Stomach smooth muscle (tissue), 2 donors: ENCODE measurements at regions not wholly inside any gene's neighbourhood (a gene's known extent, or its start where the extent isn't known, plus 50 kb on each side); places are given as distances from the start of the nearest gene placed in this dataset.
"Not testable (repeated sequence)": the region's sequence is repeated elsewhere in the genome, so short reads cannot be mapped to it uniquely, and the experiment has no call there.

Source experiments
- H3K27ac ChIP-seq: one replicate; pipeline ENCODE4 v1.7.0; 2013; ENCODE audit warnings: mild to moderate bottlenecking, low read length, inconsistent platforms
- H3K27me3 ChIP-seq, 2 donors: one replicate each; pipeline ENCODE4 v1.7.0; 2013; ENCODE audit warnings: low read length in 2 of 2; ENCODE audit not compliant: insufficient read depth in 2 of 2, control insufficient read depth in 1 of 2
- H3K36me3 ChIP-seq, 2 donors: one replicate each; pipeline ENCODE4 v1.7.0; 2013; ENCODE audit warnings: low read length in 2 of 2; ENCODE audit not compliant: control insufficient read depth in 2 of 2, insufficient read depth in 2 of 2
- H3K4me1 ChIP-seq: one replicate; pipeline ENCODE4 v1.7.0; 2013; ENCODE audit warnings: low read length; ENCODE audit not compliant: control insufficient read depth, insufficient read depth
- H3K4me3 ChIP-seq, 2 donors: one replicate each; pipeline ENCODE4 v1.7.0; 2013; ENCODE audit warnings: low read length in 2 of 2
- H3K9ac ChIP-seq, 2 donors: one replicate each; pipeline ENCODE4 v1.7.0; 2013; ENCODE audit warnings: low read length in 2 of 2, mild to moderate bottlenecking in 1 of 2
- H3K9me3 ChIP-seq, 2 donors: one replicate each; pipeline ENCODE4 v1.7.0; 2013; ENCODE audit warnings: low read length in 2 of 2; ENCODE audit not compliant: control insufficient read depth in 2 of 2
- donor health status: healthy.
- donor health status: Pancreatic carcinoma.

DNA sequence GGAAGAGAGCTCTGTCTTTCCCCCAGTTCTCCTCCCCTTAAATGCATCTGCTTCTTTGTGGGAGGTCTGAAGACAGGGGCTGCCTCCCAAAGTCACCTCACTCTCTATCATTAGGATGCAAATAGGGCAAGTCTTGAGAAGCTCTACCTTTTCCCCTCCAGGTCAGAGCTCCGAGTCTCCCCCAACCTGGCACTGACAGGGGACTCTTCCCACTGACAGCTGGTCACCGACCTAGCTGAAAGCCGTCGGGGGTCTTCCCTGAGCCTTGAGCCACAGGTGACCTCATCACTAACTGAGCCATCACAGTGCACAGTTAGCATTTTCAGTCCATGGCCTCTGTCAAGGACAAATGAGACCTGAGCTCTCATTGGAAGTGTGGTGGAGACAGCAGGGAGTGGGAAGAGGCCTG is 386.7 kb downstream of the HACE1 start:
- Histone ChIP-seq H3K27me3 (peaks cover 0 to 3% of the 10 kb centered on the region in 2 donors), H3K9ac (no peak overlapping the region), H3K27ac (no peak overlapping the region), H3K4me3 (no peak overlapping the region), H3K4me1 (no peaks in the 10 kb centered on the region), H3K36me3 (no peaks in the 10 kb centered on the region), H3K9me3 (no peaks in the 10 kb centered on the region)

DNA sequence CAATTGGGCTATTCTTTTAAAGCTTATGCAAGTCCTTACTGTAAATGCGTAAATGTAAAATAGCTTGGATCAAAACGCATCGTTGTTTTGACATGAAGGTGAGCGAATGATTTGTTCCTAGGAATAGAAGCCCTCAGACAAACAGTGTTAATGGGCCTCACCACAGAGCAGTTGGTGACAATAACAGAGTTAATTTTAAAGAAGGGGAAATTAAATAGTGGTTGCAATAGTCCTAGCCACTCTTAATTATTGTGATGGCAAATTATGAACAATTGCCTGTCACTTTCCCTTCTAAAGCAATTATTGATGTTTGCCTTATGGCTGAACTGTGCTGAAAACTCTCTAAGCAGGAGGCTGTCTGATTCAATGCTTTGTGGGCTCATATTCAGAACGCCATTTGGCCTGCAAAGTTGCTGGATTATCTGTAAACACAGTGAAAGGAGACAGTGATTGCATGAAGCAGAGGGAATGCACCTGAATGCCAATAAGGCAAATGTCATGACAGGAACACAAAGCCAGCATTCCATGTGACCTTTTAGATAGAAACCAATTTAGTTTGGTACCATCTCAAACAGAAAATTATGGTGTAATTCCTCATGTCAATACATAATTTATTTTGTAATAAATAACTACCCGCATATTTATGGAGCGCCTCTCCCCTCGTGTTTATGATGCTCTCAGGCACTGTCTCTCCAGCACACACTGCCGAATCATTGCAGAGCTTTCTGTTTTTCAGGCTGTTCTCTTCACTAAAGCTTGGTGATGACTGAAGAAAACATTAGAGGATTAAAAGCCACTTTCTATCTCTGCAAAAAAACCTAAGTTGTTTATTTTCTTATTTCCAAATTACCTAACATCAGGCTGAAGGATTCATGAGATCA is 387.5 kb downstream of the HACE1 start:
- no peak overlapping the region for H3K9ac ChIP-seq
- H3K4me3 ChIP-seq = no peak overlapping the region
- no peak overlapping the region for H3K27ac ChIP-seq
- peaks cover 0 to 3% of the 10 kb centered on the region in 2 donors for H3K27me3 ChIP-seq
- no peaks in the 10 kb centered on the region for H3K9me3 ChIP-seq
- no peaks in the 10 kb centered on the region for H3K4me1 ChIP-seq
- H3K36me3 ChIP-seq = no peaks in the 10 kb centered on the region

- no peaks in the 10 kb centered on the region for H3K9me3 ChIP-seq
- H3K4me1 ChIP-seq = no peaks in the 10 kb centered on the region
- no peaks in the 10 kb centered on the region for H3K27me3 ChIP-seq
- H3K4me3 ChIP-seq = no peak overlapping the region
- H3K9ac ChIP-seq = no peak overlapping the region
- H3K27ac ChIP-seq = no peak overlapping the region
- no peaks in the 10 kb centered on the region for H3K36me3 ChIP-seq
Observed at GRCh38 chr6:104466306-104466705, 393.4 kb downstream of the HACE1 start.

DNA sequence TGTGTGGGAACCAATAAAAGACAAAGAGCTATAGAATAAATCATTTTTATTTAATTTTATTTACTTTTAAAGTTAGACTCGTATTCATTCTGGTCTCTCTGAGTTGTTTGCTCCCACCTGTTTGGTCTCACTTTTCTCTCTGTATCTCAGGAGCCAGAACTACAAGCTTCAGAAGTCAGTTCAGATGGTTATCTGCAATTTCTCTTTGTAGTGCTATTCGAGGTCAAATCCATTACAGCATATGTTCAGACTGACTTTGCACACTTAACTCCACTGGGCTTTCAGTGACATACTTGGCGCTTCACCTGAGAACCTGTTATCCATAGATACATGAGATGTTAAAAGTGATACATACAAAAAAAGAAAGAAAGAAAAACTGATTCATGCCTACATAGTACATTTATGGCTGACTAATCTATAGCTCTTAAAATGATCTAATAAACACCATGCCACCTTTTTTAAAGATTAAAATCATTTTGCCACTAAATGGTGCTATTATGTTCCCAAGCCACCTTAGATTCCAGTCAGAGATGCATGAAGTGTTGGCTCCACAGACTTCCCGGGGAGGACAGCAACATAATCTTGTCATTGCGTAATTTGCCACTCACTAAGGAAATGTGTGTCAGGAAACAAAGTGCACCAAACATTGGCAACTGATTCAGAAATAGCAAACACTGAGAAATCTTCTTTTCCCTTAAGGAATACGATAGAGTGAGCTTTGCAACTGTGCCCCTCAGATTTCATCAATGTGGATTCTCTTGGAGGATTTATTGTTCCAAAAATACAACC is 396.7 kb downstream of the HACE1 start:
- Histone ChIP-seq H3K4me1 (no peaks in the 10 kb centered on the region), H3K9ac (no peak overlapping the region), H3K27me3 (no peaks in the 10 kb centered on the region), H3K9me3 (no peaks in the 10 kb centered on the region), H3K36me3 (no peaks in the 10 kb centered on the region), H3K27ac (no peak overlapping the region), H3K4me3 (no peak overlapping the region)

- no peaks in the 10 kb centered on the region for H3K27me3 ChIP-seq
- no peak overlapping the region for H3K9ac ChIP-seq
- H3K27ac ChIP-seq = no peak overlapping the region
- H3K4me3 ChIP-seq = no peak overlapping the region
- no peaks in the 10 kb centered on the region for H3K9me3 ChIP-seq
- H3K4me1 ChIP-seq = no peaks in the 10 kb centered on the region
- H3K36me3 ChIP-seq = no peaks in the 10 kb centered on the region
Observed at GRCh38 chr6:104460738-104461483, 398.8 kb downstream of the HACE1 start.

GRCh38 chr6:104459543-104459942 is 400.2 kb downstream of the HACE1 start:
- Histone ChIP-seq H3K27me3 (no peaks in the 10 kb centered on the region), H3K27ac (no peak overlapping the region), H3K36me3 (no peaks in the 10 kb centered on the region), H3K4me1 (no peaks in the 10 kb centered on the region), H3K9ac (no peak overlapping the region), H3K4me3 (no peak overlapping the region), H3K9me3 (no peaks in the 10 kb centered on the region)

DNA sequence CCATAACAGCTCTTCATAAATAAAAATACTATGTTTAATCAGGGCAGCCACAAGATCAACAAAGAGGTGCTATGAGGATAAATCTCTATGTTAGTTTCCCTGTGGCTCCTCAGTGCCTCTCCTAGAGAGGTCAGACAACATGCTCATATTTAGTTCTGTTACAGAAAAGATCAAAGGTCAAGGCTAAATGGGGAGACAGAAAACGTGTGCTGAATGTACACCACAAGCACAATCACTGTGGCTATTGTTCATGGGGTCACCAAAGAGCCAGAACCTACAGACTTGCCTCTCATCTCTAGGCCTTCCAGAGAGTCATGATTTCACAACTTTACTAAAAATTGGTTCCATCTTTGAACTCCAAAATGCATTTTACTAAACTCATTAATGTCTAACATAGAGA is 409.8 kb downstream of the HACE1 start:
- no peaks in the 10 kb centered on the region for H3K27me3 ChIP-seq
- H3K4me3 ChIP-seq = no peak overlapping the region
- no peaks in the 10 kb centered on the region for H3K36me3 ChIP-seq
- no peaks in the 10 kb centered on the region for H3K4me1 ChIP-seq
- H3K27ac ChIP-seq = no peak overlapping the region
- H3K9me3 ChIP-seq = no peaks in the 10 kb centered on the region
- no peak overlapping the region for H3K9ac ChIP-seq

- not testable (repeated sequence) for H3K4me3 ChIP-seq, H3K4me1 ChIP-seq, H3K27ac ChIP-seq, H3K9ac ChIP-seq, H3K9me3 ChIP-seq, H3K27me3 ChIP-seq, H3K36me3 ChIP-seq
Observed at GRCh38 chr6:104446101-104447080, 413.3 kb downstream of the HACE1 start.

- H3K4me3 ChIP-seq = no peak overlapping the region
Observed at GRCh38 chr6:104434519-104434918, 425.2 kb downstream of the HACE1 start.

GRCh38 chr6:104431096-104431495 is 428.6 kb downstream of the HACE1 start:
- Histone ChIP-seq H3K9me3 (no peaks in the 10 kb centered on the region), H3K4me1 (no peaks in the 10 kb centered on the region), H3K9ac (no peak overlapping the region), H3K4me3 (no peak overlapping the region), H3K27ac (no peak overlapping the region), H3K27me3 (no peaks in the 10 kb centered on the region), H3K36me3 (no peaks in the 10 kb centered on the region)

More at GRCh38 chr6:104434519-104434918, 425.2 kb downstream of the HACE1 start:
- H3K4me1 ChIP-seq = no peaks in the 10 kb centered on the region
- H3K36me3 ChIP-seq = no peaks in the 10 kb centered on the region
- H3K27me3 ChIP-seq = no peaks in the 10 kb centered on the region
- H3K9ac ChIP-seq = no peak overlapping the region
- H3K27ac ChIP-seq = no peak overlapping the region
- H3K9me3 ChIP-seq = no peaks in the 10 kb centered on the region
